GM21717 (cell line): ENCODE measurements at regions not wholly inside any gene's neighbourhood (a gene's known extent, or its start where the extent isn't known, plus 50 kb on each side); places are given as distances from the start of the nearest gene placed in this dataset.

Source experiments
- ATAC-seq: cut with Tn5 transposase; IDR thresholded peaks from one replicate; pipeline ENCODE4 v1.9.1; 2021; ENCODE audit warnings: mild to moderate bottlenecking, moderate library complexity; ENCODE audit not compliant: unreplicated experiment

DNA sequence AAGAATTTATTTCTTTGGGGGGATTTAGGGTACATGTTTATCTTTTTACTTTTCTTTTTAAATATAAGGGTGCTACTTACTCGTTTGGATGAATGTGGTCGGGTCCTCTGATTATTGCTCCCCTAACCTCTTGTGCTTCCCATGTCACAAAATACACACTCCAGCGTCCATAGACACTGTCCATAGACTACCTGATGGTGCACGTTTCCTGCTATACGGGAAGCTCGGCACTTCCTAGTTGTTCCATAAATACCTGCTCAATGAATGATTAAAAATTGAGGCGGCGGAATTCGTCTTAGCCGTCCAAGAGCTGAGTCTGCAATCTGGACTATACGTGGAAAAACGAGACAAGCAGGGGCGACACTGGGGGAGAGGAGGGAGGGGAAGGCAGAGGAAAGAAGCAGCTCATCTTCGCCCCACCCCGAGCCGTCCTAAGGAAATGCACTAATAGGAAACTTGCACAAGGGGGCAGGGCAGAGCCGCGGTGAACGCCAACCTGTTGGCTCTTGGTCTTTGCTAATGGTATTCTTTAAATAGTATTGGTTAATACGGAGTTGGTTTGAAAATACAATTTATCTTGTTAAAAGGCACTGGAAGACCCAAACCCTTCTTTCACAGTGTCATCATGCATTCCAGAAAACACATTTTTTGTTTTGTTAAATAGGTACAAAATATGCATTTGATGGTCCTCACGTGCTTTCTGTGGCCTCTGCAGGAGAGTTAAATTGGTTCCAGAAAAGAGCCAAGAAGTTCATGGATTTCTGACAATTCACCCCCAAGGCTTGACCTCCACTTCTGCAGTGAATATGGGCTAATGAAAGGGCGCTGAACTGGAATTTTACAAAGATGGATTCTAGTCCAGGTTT lies 73.0 kb upstream of the KCTD1 start:
- no peak for ATAC-seq

DNA sequence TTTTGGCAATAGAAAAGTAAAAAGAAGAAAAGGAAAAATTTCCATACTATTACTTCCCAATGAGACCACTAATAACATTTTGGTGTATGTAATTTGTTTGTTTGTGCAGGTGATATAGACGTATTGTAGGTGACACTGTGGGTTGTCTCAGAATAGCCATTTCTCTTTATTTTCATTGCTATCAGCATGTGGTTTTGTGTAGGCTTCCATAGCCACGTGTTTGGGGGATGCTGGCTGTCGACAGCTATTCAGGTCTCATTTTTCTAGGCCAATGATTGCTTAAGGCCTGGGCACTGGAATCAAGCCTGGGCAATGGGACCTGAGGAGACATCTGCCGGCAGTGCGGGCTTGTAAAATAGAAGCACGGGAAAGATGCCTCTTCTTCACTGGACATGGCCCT lies 71.0 kb upstream of the KCTD1 start:
- no peak for ATAC-seq

DNA sequence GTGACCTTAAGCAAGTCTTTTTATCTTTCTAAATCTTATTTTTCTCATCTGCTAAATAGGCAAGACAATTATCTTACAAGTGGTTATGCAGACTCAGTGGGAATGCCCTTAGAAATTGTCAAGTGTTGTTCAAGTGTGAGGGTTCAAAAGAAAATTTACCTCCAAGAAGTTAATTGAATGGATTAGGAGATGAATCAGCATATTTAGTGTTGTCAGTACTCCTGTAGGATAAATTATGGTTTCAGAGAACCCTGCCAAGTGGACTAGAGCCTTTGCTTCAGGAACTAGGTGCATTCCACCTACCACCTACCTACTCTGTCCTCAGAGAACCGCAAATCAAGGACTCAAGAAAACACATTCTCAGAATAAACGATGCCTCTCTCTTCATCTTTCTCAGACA lies 69.8 kb upstream of the KCTD1 start:
- ATAC-seq, result no peak

DNA sequence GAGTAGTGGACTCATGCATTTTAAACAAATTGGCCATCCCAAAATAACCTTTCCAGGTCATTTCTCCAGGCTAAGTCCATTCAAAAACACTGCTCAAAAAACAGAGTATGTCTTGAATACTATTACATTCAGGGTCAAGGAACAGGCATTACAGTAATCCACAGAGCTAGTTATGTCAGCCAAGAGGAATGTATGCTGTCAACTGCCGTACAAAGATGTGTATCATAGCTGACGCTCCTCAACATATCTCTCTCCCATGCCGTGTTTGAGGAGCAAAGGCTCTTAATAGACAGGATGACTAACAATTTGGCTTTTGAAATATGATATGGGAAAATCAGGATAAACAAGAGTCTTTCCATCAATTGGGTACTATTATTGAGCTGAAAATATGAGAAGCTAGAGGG lies 68.8 kb upstream of the KCTD1 start:
- no peak for ATAC-seq

DNA sequence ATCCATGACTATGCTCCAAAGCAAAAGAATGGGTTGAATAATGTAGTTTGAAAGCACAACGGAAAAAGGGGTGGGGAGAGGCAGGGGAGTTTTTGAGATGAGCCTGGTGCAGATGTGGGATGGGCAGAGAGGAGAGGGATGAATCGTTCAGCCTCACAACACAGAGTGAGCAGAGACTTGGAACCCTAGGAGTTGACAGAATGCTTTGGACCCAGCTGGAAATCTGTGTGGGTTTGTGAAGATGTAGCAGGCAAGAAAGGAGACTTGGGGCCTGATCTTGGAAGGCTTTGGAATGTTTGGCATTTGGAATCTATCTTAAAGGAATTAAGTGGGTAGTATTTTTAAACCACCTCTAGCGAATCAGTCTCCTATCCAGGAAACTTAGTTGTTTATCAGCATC lies 66.0 kb upstream of the KCTD1 start:
- no peak for ATAC-seq
